Dedifferentiated amniotic fluid mesenchymal stem cell (primary cell): ENCODE measurements at regions not wholly inside any gene's neighbourhood (a gene's known extent, or its start where the extent isn't known, plus 50 kb on each side); places are given as distances from the start of the nearest gene placed in this dataset.
A peak's percentile ranks its signal among the peaks of the same experiment; 100 is the strongest.
"Not testable (repeated sequence)": the region's sequence is repeated elsewhere in the genome, so short reads cannot be mapped to it uniquely, and the experiment has no call there.

Source experiments
- DNase-seq: peaks from one replicate; pipeline ENCODE4 v3.0.0-alpha.2; 2016; ENCODE audit errors: extremely low spot score

DNA sequence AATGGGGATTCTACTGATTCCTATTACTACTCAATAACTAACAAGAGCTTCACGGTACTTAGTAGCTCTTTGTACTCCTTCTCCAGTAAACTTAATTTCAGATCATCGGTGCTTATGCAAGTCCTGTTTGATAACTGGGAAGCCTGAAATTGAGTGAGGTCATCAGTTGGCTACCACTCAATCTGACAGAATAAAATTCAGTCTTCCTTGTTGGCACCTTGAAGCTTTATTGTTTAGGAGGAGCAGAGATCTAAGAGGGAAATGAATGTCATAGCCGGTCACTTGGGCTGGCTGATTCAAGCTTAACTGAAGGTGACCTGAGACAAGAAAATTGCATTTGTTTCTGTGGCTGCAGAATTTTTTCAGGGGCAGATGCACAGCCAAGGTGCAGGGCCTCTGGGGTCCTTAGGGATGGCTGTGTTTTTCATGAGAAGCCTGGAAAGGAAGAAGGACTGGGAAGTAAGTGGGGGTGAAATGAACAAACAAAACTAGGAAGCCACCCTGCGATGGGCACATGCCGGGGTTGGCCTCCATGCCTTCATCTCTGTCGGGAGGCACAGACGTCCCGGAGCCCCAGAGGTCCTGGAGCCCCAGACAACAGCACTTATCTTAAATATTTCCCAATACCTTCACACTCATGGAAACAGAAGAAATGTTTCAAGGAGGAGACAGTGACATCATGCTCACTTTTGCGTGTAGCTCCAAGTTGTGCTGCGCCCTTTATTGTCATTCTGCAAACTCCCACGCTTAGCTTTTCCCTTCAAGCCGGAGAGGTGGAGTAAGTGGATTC lies 85.0 kb upstream of the KIF5B start:
- DNase-seq: no peak

DNA sequence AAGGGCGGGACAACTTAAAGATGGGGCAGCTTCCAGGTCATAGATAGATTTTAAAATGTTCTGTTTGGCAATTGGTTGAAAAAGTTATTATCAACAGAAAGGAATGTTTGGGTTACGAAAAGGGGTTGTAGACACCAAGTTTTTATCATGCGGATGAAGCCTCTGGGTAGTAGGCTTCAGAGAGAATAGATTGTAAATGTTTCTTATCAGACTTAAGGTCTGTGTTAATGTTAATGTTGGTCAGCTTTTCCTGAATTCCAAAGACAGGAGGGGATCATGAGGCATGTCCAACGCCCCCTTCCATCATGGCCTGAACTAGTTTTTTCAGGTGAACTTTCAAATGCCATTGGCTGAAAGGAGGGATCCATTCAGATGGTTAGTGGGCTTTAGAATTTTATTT lies 84.2 kb upstream of the KIF5B start:
- no peak for DNase-seq

DNA sequence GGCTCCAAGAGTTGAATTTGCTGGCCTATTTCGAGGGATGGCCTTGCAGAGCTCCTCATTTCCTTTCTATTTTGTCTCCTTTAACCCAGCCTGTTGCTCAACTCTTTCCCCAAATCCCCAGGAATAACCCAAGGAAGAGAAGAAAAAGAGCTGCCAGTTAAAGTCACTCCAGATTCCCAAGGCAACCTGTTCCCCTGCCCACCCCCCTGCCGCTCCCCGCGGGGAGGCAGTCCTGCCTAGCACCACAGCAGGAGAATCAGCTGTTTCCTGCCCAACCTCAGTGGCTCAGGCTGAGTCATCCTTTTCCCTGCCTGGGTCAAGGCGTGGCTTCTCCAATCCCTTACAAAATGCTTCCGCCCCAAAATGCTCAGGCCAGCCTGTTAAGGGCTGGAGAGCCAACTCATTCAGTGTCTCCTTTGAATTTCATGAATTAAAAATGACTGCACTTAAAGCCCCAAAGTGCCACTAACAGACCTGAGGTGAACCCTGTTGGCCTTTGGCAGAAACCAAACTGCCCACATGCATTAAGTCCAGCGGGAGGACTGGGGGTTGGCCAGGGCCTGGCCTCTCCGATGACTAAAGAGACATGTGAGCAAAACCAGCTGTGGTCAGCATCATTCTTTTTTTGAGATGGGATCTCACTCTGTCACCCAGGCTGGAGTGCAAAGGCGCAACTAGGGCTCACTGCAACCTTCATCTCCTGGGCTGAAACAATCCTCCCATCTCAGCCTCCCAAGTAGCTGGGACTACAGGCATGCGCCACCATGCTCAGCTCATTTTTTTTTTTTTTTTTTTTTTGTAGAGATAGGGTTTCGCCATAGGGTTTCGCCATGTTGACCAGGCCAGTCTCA lies 83.2 kb upstream of the KIF5B start:
- peak; percentile 92 for DNase-seq

DNA sequence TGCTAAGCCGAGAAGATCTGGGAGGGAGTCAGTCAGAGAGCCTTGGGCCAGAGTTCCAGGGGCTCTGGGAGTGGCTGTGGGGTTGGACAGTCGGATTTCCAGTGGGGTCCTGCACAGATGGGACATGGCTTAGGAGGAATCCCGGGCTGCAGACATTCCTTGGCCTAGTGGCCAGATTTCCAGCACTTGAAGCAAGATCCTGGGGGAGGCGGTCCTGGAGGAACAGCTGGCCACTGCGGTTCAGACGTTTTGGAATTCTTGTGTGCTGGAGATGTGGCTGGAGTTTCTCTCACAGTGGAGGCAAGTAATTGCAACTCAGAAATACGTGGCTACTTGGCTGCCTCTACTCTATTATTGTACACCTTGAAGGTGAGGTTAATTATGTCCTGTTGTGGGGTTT lies 80.7 kb upstream of the KIF5B start:
- not testable (repeated sequence) for DNase-seq

DNA sequence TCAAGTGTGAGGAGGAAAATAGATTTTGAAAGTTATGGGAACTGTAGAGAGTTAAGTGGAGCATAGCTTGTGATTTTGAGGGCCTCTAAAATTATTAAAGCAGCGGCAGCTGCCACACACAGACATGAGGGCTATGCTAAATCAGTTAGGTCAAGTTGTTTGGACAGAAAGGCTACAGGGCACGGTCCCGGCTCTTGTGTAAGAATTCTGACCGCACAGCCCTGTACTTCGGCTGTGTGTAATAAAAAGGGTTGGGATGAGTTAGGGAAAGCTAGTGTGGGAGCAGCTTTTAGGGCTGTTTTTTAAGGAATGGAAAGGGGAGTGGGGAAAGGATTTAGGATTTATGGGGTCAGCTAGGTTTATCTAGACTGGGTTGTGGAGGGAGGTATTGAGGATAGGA lies 79.6 kb upstream of the KIF5B start:
- DNase-seq: not testable (repeated sequence)

DNA sequence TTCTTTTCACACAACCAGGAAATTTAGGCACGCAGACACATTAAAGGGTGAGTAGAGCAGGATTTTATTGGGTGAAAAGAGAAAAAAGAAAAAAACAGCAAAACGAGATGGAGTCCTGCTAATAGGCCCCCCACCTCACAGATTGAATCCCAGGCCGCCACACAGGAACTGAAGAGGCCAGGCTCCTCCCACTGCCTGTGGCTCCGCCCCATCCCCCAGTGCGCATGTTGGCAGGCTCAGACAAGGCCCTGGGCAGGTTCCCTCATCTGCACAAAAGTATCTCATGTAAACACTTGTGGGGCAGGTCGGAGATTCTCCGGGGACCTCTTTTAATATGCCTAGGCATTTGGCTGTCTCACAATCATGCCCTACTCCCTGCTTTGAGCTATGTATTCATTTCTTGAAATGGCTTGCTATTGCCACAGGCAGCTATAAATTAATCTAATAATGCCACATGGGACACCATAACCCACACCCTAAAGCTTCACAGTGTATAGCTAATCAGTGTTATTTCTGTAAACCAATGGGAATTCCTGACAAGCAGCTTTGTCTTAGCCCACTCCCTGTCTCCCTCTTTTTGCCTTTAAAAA lies 76.2 kb upstream of the KIF5B start:
- no peak for DNase-seq

GRCh38 chr10:32131388-32131787 lies 75.2 kb upstream of the KIF5B start:
- no peak for DNase-seq

- DNase-seq: no peak
Observed at GRCh38 chr10:32130788-32131187, 74.6 kb upstream of the KIF5B start.

- DNase-seq: no peak
Observed at GRCh38 chr10:32125023-32125422, 68.8 kb upstream of the KIF5B start.

GRCh38 chr10:32123021-32123420 lies 66.8 kb upstream of the KIF5B start:
- DNase-seq: no peak

GRCh38 chr10:32121648-32122047 lies 65.4 kb upstream of the KIF5B start:
- no peak for DNase-seq

DNA sequence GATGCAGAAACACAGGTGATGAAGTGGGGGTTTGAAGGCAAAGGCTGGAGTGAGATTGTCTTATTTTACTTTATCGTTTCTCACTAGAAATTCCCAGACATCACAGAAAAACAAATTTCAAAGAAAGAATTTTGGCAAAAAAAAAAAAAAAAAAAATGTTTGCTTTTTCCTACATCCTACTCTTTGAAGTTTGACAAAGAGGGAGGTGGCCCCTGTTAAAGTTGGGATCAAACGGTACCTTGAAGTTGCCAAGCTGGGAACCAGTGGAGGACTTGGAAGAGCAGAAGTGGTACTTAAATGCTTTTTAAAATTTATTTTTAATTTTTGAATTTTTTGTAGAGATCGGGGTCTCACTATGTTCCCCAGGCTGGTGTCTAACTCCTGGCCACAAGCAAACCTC lies 63.9 kb upstream of the KIF5B start:
- DNase-seq: no peak

- peak; percentile 9 for DNase-seq
Observed at GRCh38 chr10:32114508-32114907, 58.3 kb upstream of the KIF5B start.

DNA sequence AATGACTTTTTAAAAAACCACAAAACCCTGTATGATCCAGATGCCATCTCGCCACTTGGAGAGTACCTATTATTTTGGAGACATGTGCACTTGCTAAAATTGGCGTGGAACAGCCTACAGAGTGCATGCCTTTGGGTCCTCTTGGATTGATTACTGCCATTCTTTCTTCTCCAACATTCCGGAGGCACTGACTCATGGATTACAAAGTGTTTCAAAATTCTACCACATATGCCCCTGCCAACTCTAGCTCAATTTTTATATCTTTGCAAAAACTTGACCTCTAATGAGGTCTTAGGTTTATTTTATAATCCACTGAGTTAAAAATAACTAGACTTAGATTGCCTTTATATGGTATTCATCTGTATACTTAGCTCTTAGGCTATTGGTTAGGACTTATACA lies 55.8 kb upstream of the KIF5B start:
- DNase-seq: peak; percentile 87

DNA sequence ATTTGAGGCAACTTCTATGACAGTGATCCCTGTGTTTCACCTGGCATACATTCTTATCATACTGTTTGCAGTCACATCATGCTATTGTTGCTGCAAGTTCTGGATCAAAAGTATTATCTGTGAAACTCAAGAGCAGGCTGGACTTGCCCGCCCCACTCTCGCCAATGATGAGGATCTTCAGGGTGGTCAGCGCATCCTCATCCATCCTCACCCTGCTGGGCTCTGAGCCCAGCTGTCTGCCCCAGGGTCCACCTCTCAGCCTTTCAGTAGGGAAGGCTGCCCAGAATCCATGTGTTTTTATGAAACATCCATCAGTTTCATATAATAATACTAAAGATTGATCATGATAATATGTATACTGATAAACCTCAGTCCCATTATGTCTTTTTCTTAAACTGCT lies 55.4 kb upstream of the KIF5B start:
- no peak for DNase-seq

GRCh38 chr10:32110790-32111189 lies 54.6 kb upstream of the KIF5B start:
- no peak for DNase-seq

GRCh38 chr10:32109603-32110002 lies 53.4 kb upstream of the KIF5B start:
- DNase-seq: no peak
